NOMO-1 (cell line): ENCODE measurements at regions not wholly inside any gene's neighbourhood (a gene's known extent, or its start where the extent isn't known, plus 50 kb on each side); places are given as distances from the start of the nearest gene placed in this dataset.

Experiments
- DNase-seq, 2 experiments: peaks; one replicate each; lab custom pipeline; 2025; ENCODE audit not compliant: unreplicated experiment in 2 of 2; lab: John Stamatoyannopoulos, UW

- DNase-seq, result no peak
These were observed 141.1 kb upstream of the IRF2BP2 start for GRCh38 chr1:234750922-234751627.

- no peak for DNase-seq
These were observed 138.7 kb upstream of the IRF2BP2 start for GRCh38 chr1:234748713-234749112.

DNA sequence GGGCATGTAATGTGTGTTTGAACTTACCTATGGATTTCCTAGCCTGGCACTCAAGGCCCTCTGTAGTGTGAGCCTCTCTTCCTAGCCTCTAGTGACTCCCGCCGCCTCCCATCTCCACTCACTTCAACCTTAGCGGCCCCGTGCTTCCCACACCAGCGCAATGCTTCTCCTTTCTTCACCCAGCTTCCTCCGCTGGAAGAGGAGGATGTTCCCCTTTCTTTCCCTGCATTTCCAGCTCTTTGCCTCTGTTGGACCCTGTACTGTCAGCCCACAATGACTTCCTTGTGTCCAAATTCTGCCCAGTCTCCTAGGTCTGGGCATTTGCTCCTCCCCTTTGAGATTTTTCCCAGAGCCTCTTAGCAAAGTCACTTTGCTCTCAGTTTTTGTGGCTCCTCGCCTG lies 138.1 kb upstream of the IRF2BP2 start:
- DNase-seq, result no peak

- DNase-seq, result no peak
These were observed 136.8 kb upstream of the IRF2BP2 start for GRCh38 chr1:234746798-234747196.

DNA sequence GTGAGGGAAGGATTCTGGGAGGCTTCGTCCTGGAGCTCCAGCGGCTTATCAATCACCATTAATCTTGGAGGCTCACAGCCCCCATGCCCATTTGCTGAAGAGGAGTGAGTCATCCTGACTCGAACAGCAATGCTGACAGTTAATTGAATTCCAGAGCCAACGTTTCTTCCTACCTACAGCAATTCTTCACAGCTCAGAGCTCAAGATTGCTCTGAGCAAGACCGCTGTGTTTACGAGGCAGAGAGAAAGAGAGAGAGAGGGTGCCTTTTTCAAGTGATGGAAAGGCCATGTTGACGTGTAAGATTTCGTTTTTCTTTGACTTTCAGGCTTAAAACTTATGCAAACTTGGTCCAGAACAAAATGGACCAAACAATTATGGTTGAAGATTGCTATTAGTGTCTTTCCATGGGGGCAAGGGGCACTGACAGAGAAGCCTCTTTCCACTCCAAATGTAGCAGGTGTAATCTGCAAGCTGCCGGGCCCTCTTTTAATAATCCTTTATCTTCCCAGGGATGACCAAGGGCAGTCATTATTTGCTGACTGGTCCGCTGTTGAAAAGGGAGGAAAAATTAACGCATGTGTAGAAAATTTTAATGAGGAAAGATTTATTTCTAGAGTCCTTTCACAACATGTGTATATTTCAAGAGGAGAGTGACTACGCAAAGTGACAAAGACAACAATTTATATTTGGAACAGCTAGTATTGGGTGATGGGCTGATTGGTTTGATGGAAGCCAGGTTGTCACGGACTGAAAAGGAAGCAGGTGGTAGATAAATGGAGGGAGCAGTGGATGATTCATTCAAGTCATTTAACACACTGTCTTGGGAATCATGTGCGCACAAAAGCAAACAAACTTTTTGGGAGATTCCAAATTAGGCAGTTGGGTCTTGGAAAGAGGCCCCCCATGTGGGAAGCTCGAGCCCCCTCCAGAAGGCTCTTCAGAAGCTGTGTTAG lies 136.1 kb upstream of the IRF2BP2 start:
- peak in 1 of 2 experiments; percentile 26 for DNase-seq

GRCh38 chr1:234745276-234745675 lies 135.3 kb upstream of the IRF2BP2 start:
- no peak for DNase-seq

DNA sequence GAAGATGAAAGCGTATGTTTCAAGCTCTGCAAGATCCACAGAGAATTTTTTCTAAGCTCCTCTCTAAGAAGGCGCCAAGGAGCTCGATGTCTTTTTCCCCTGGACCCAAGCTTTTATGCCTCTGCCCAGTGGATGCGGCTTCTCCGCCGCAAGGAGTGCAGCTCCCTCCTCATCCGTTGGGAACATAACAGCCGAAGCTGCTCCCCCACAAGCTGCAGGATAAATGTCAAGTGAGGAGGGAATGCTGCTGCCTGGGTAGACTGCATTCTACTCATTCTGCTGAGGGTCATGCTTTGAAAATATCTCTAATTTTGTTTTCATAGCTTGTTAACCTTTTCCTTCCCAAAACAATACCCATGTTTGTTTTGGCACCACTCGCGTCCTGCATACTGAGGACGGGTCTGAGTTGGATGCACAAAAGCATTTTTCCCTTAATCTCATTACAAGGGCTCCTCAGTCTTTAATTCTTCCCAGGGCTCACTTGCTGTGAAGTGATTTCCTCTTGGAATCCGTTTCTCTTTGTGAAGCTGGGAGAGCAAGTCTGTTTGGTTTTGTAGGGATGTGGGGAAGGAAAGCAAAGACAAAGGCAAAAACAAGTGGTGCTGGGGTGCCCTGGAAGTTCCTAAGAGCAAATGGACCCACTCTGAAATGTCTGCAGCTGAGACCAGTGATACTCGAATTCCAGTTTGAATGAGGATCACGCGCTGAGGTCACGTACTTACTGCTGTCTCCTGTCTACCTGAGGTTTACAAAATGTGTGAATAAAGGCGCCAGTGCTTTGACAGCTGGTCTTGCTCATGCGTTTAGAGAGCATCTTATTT lies 134.0 kb upstream of the IRF2BP2 start:
- no peak for DNase-seq

- DNase-seq, result no peak
These were observed 132.6 kb upstream of the IRF2BP2 start for GRCh38 chr1:234742622-234743021.

DNA sequence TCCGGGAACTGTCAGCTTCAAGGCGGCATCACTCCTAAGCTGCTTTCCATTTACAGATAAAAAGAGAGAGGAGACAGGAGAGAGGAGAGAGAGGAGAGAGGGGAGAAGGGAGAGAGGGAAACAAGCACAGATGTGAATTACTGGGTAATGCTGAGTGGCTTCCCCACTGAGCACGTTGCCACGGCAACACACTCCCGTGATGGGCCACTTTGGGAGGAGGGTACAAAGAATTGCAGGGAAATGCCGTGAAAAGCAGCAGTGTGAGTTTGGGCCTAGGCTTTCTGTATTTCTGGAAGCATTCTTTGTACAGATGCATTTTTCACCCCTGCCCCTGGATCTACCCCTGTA lies 128.0 kb upstream of the IRF2BP2 start:
- DNase-seq, result no peak

GRCh38 chr1:234735916-234736315 lies 125.9 kb upstream of the IRF2BP2 start:
- no peak for DNase-seq

DNA sequence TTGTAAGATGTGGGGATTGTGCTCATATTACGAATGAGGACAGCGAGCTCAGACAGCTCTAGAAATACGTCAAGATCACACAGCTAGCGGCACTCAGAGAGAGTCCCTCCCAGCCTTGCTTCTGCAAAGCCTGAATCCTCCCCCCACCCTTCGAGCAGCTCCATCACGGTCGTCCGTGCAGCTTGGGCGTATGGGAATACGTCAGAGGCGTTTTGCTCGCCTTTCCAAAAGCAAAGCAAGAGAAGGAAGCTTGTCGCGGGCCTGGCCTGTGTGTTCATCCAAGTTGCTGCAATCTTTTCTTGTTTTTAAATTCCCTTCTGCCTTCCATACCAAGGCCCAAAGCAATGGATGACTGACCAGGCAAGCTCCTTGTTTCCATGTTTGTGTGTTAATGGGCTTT lies 125.5 kb upstream of the IRF2BP2 start:
- no peak for DNase-seq

GRCh38 chr1:234734869-234735268 lies 124.9 kb upstream of the IRF2BP2 start:
- no peak for DNase-seq

DNA sequence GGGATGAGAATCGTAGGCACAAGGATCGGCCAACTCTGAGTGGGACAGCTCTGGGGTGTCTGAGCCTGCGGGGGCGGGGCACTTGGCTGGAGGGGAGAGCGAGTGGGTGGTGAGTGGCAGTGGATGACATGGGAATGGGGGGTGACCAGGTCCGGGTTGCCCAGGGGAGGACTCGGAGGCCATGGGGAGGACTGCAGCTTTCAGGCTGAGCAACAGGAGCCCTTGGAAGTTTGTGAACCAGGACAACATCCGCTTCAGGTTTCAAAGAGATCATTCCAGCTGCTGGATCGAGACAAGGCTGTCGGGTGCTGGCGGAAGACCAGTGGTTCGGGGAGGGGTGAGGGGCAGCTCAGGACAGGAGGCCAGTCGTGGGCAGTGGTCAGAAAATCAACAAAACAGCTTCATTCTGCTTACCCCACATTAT lies 124.4 kb upstream of the IRF2BP2 start:
- DNase-seq, result no peak

- DNase-seq, result no peak
These were observed 123.4 kb upstream of the IRF2BP2 start for GRCh38 chr1:234733427-234733826.

- no peak for DNase-seq
These were observed 122.9 kb upstream of the IRF2BP2 start for GRCh38 chr1:234732671-234733390.

DNA sequence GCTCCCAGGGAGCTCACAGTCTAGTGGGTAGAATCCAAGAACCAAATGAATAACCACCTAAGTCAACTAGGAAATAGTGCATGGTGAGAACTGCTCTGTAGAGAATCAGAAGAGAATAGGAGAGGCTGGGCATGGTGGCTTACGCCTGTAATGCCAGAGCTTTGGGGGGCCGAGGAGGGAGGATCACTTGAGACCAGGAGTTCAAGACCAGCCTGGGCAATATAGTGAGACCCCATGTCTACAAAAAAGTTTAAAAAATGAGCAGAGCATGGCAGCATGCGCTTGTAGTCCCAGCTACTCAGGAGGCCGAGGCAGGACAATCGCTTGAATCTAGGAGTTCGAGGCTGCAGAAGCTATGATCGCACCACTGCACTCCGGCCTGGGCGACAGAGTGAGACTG lies 122.3 kb upstream of the IRF2BP2 start:
- no peak for DNase-seq

GRCh38 chr1:234731569-234732085 lies 121.6 kb upstream of the IRF2BP2 start:
- peak in 1 of 2 experiments; percentile 27 for DNase-seq

GRCh38 chr1:234730770-234731568 lies 121.0 kb upstream of the IRF2BP2 start:
- DNase-seq, result no peak

DNA sequence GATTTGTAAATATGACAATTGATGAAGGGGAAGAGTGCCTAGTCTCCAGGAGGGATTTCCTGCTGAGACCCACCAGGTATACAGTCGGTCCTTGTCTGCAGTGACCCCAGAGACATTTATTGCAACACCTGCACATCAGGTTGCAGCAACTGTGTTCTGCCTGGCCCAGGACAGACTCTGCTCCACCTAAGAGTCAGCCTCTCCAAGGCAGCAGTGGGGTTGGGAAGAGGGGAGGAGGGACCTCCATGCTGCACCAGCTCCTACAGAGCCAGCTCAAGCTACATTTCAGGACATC lies 120.4 kb upstream of the IRF2BP2 start:
- DNase-seq, result no peak
